ENCODE measurements at regions not wholly inside any gene's neighbourhood (a gene's known extent, or its start where the extent isn't known, plus 50 kb on each side); places are given as distances from the start of the nearest gene placed in this dataset.

DNA sequence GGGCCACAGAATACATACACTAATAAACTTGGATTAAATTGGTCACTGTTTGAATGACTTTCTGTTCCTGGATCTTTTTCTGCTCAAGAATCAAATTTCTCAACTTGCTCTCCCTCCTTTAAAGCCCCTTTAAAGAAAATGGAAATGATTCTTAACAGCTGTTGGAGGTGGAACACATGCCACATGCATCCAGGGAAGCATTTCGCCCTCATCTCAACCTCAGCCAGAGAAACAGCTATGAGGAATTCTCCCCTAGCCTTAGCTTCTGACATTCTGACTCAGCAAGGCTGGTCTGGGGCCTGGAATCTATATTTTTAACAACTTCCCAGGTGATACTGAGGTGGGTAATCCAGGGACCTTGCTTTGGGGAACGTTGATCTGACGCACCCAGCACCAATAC lies 263.4 kb upstream of the ECI2 start:
- TF ChIP-seq POLR2AphosphoS5 (IDR thresholded peaks at IDR 0.05): no peak
- TF ChIP-seq, protein P1, sequence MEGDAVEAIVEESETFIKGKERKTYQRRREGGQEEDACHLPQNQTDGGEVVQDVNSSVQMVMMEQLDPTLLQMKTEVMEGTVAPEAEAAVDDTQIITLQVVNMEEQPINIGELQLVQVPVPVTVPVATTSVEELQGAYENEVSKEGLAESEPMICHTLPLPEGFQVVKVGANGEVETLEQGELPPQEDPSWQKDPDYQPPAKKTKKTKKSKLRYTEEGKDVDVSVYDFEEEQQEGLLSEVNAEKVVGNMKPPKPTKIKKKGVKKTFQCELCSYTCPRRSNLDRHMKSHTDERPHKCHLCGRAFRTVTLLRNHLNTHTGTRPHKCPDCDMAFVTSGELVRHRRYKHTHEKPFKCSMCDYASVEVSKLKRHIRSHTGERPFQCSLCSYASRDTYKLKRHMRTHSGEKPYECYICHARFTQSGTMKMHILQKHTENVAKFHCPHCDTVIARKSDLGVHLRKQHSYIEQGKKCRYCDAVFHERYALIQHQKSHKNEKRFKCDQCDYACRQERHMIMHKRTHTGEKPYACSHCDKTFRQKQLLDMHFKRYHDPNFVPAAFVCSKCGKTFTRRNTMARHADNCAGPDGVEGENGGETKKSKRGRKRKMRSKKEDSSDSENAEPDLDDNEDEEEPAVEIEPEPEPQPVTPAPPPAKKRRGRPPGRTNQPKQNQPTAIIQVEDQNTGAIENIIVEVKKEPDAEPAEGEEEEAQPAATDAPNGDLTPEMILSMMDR (IDR thresholded peaks at IDR 0.05): no peak
- TF ChIP-seq POLR2A (IDR thresholded peaks at IDR 0.05): no peak

Measured in transverse colon (tissue), 4 donors.